PC-3 (cell line): ENCODE measurements at regions not wholly inside any gene's neighbourhood (a gene's known extent, or its start where the extent isn't known, plus 50 kb on each side); places are given as distances from the start of the nearest gene placed in this dataset.

ENCODE experiments used
- EZH2 ChIP-seq: fragments of 300-600 bp; sonication (generic); IDR thresholded peaks from one replicate; pipeline ENCODE4 v1.6.1; 2017; ENCODE audit warnings: antibody characterized with exemption, mild to moderate bottlenecking, low read length; ENCODE audit not compliant: unreplicated experiment
- EZH2phosphoT487 ChIP-seq: fragments of 300-600 bp; sonication (generic); IDR thresholded peaks from 2 replicates; pipeline ENCODE4 v1.6.1; 2018; ENCODE audit warnings: mild to moderate bottlenecking, antibody characterized with exemption, low read length, borderline replicate concordance
- TF ChIP-seq, protein P1 (sequence below): fragments of 300-600 bp; sonication (generic); conservative IDR thresholded peaks from 2 replicates; pipeline ENCODE4 v1.5.1; 2017; ENCODE audit warnings: antibody characterized with exemption, low read depth, mild to moderate bottlenecking, low read length

GRCh38 chr5:56565283-56565615, 250.1 kb upstream of the MAP3K1 start:
- TF ChIP-seq, protein P1, sequence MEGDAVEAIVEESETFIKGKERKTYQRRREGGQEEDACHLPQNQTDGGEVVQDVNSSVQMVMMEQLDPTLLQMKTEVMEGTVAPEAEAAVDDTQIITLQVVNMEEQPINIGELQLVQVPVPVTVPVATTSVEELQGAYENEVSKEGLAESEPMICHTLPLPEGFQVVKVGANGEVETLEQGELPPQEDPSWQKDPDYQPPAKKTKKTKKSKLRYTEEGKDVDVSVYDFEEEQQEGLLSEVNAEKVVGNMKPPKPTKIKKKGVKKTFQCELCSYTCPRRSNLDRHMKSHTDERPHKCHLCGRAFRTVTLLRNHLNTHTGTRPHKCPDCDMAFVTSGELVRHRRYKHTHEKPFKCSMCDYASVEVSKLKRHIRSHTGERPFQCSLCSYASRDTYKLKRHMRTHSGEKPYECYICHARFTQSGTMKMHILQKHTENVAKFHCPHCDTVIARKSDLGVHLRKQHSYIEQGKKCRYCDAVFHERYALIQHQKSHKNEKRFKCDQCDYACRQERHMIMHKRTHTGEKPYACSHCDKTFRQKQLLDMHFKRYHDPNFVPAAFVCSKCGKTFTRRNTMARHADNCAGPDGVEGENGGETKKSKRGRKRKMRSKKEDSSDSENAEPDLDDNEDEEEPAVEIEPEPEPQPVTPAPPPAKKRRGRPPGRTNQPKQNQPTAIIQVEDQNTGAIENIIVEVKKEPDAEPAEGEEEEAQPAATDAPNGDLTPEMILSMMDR, result no peak
- TF ChIP-seq EZH2phosphoT487, result no peak
- no peak for TF ChIP-seq EZH2
